ENCODE measurements at regions not wholly inside any gene's neighbourhood (a gene's known extent, or its start where the extent isn't known, plus 50 kb on each side); places are given as distances from the start of the nearest gene placed in this dataset.
A peak's percentile ranks its signal among the peaks of the same experiment; 100 is the strongest.

DNA sequence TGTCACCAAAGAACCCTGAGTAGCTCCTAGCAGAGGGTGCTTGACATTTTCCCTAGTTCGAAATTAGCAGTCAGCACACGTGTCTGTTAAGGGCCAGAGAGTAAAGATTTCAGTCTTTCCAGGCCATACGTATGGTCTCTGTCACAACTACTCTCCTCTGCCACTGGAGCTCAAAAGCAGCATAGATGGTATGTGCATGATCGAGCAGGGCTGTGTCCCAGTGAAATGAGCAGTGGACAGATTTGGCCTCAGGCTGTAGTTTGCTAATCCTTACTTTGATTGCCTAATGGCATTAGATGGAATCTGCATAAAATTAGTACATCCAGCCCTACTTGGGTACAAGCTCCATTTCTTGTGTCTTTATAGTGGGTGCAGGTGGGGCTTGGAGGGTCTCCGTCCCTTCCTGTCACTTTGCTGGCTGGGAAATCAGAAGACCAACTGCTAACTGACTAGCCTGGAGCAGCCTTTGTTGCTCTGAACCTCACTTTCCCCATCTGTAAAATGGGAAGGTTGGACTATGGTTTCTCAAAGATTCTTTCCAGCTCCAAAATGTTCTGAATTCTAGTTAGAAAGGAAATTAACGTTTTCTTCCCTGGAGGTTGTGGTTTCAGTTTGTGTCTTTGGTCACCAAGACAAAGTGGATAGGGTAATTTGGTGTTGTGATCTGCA is 108.5 kb downstream of the GLI2 start:
- H3K36me3 ChIP-seq = no peaks in the 10 kb centered on the region

DNA sequence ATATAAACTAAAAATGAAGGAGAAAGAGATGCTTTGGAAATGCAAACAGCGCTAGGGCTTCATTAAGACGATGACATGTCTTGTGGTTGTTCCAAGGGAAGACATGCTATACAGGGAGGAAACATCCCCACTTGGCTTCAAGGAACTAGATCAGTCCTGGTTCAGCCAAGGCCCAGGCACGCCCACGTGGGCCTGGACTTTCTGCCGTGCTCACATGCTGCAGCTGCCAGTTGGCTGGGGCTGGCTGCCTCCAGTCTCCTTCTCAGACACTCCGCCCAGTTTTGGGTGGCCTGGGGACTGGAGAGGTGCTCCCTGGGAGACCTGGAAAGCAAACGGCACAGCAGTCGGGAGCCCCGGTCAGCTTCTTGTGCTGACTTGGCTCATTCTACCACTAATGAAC is 109.6 kb downstream of the GLI2 start:
- Histone ChIP-seq H3K27ac (no peak overlapping the region), H3K36me3 (no peaks in the 10 kb centered on the region), H3K4me3 (no peak overlapping the region), H3K9me3 (ENCODE audit: low read depth) (no peaks in the 10 kb centered on the region), H3K4me1 (ENCODE audit: low read depth) (peaks cover 21% of the 10 kb centered on the region), H3K27me3 (no peaks in the 10 kb centered on the region)
- TF ChIP-seq, protein P1, sequence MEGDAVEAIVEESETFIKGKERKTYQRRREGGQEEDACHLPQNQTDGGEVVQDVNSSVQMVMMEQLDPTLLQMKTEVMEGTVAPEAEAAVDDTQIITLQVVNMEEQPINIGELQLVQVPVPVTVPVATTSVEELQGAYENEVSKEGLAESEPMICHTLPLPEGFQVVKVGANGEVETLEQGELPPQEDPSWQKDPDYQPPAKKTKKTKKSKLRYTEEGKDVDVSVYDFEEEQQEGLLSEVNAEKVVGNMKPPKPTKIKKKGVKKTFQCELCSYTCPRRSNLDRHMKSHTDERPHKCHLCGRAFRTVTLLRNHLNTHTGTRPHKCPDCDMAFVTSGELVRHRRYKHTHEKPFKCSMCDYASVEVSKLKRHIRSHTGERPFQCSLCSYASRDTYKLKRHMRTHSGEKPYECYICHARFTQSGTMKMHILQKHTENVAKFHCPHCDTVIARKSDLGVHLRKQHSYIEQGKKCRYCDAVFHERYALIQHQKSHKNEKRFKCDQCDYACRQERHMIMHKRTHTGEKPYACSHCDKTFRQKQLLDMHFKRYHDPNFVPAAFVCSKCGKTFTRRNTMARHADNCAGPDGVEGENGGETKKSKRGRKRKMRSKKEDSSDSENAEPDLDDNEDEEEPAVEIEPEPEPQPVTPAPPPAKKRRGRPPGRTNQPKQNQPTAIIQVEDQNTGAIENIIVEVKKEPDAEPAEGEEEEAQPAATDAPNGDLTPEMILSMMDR (IDR thresholded peaks at IDR 0.05; ENCODE audit: low read depth, low read length) = no peak
- peak in 1 of 2 donors; percentile 63 for DNase-seq (ENCODE audit: low read depth in 1 of 2, low spot score in 1 of 2)

More for the DNA sequence above, 108.5 kb downstream of the GLI2 start:
- no peak overlapping the region for H3K4me3 ChIP-seq
- no peak for DNase-seq (ENCODE audit: low read depth in 1 of 2, low spot score in 1 of 2)
- H3K27ac ChIP-seq = no peak overlapping the region
- H3K4me1 ChIP-seq (ENCODE audit: low read depth) = peaks cover 18% of the 10 kb centered on the region
- no peaks in the 10 kb centered on the region for H3K9me3 ChIP-seq (ENCODE audit: low read depth)
- TF ChIP-seq, protein P1 (IDR thresholded peaks at IDR 0.05; ENCODE audit: low read depth, low read length) = no peak
- no peaks in the 10 kb centered on the region for H3K27me3 ChIP-seq

DNA sequence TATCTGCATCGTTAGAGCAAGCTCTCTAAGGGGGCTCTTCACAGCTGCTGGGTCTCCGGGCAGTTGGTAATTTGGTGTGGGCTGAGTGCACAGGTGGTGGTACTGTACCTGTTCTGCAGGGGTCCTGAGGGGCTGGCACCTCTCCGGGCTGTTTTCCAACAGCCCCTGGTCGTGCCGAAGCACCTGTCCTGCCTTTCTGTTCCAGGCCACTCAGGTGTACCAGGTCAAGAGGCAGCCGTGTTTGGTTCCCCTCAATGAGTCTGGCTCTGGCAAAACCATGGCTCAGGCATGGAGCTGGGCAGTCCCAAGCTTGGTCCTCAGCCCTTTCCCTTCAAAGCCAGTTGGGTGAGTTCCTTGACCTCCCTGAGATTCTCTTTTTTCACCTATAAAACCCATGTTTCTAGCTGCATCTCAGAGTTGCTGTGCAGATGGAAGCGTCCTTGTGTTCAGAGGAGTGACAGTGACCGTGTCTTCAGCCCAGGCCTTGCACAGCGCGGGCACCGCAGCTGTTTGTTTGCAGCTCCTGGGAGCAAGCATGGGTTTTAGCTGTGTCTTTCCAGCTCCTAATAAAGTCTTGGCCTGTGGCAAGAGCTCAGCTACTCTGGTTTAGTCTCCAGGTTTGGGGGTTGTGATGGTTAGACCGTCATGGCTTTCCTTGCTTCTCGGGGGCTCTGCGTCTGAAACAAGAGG is 110.9 kb downstream of the GLI2 start:
- Histone ChIP-seq H3K36me3 (no peaks in the 10 kb centered on the region), H3K9me3 (ENCODE audit: low read depth) (no peaks in the 10 kb centered on the region), H3K27ac (no peak overlapping the region), H3K27me3 (no peaks in the 10 kb centered on the region), H3K4me3 (no peak overlapping the region), H3K4me1 (ENCODE audit: low read depth) (peaks cover 20% of the 10 kb centered on the region)
- no peak for DNase-seq (ENCODE audit: low read depth in 1 of 2, low spot score in 1 of 2)
- TF ChIP-seq, protein P1 (IDR thresholded peaks at IDR 0.05; ENCODE audit: low read depth, low read length) = no peak

DNA sequence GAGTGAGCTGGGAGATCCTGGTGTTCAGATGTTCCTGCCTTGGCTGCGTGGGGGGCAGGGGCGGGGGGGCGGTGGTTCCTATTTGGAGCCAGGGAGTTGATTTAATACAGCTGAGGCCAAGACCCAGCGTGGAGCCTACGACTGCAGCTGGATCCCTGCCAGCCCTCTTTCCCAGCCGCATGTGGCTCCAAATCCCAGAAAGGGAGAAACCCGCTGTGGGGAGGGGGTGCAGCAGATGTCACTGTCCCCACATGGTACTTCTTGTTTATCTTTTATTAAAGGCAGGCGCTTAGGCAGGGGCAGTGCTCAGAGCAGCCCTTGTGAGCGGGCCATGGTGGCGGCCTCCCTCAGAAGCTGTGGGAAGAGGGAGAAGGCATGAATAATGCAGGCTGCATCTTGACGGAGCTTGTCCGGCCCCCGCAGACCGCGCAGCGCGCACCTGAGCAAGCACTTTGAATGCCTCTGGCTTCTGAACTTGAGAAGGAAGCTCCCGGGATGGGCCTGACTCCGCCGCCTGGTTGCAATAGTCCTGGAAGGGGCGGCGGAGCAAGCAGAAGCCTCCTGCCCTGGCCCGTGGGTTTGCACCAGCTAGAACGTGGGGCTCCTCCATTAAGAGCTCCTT is 112.1 kb downstream of the GLI2 start:
- H3K4me3 ChIP-seq = no peak overlapping the region
- H3K9me3 ChIP-seq (ENCODE audit: low read depth) = no peaks in the 10 kb centered on the region
- peak in 1 of 2 donors; percentile 44 for DNase-seq (ENCODE audit: low read depth in 1 of 2, low spot score in 1 of 2)
- TF ChIP-seq, protein P1 (IDR thresholded peaks at IDR 0.05; ENCODE audit: low read depth, low read length) = no peak
- no peak overlapping the region for H3K27ac ChIP-seq
- no peaks in the 10 kb centered on the region for H3K36me3 ChIP-seq
- H3K27me3 ChIP-seq = no peaks in the 10 kb centered on the region
- H3K4me1 ChIP-seq (ENCODE audit: low read depth) = peaks cover 14% of the 10 kb centered on the region

DNA sequence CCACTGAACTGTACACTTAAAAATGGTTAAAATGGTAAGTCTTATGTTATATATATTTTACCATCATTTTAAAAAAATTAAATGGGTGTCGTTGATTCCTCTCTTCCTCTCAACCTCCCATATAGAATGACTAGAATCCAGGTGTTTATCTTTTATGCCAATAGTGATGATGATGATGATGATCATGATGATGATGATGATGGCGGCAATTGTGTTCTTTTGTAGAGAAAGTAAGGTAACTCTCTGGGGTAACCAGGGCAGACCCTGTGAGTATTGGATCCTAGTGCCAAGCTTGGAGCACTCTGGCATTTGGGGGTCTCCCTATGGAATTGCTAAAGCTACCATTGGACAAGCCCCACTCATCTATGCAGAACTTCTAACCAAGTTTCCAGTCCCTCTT is 113.6 kb downstream of the GLI2 start:
- DNase-seq (ENCODE audit: low read depth in 1 of 2, low spot score in 1 of 2) = no peak
- H3K27ac ChIP-seq = no peak overlapping the region
- H3K27me3 ChIP-seq = no peaks in the 10 kb centered on the region
- TF ChIP-seq, protein P1 (IDR thresholded peaks at IDR 0.05; ENCODE audit: low read depth, low read length) = no peak
- no peaks in the 10 kb centered on the region for H3K36me3 ChIP-seq
- no peaks in the 10 kb centered on the region for H3K9me3 ChIP-seq (ENCODE audit: low read depth)
- H3K4me1 ChIP-seq (ENCODE audit: low read depth) = peaks cover 14% of the 10 kb centered on the region
- H3K4me3 ChIP-seq = no peak overlapping the region

Measured in cardiac muscle cell (in vitro differentiated cells and primary cell).